ENCODE measurements at regions not wholly inside any gene's neighbourhood (a gene's known extent, or its start where the extent isn't known, plus 50 kb on each side); places are given as distances from the start of the nearest gene placed in this dataset.
"Not testable (repeated sequence)": the region's sequence is repeated elsewhere in the genome, so short reads cannot be mapped to it uniquely, and the experiment has no call there.

- DNase-seq (peak; percentile 51), ATAC-seq (ENCODE audit: low read depth) (peak; percentile 67)
- peak; percentile 74 for TF ChIP-seq CTCF (conservative IDR thresholded peaks at IDR 0.05; ENCODE audit: low read depth, low read length)
- TF ChIP-seq RAD21 (IDR thresholded peaks at IDR 0.05; ENCODE audit: low read length) = peak; percentile 74
- TF ChIP-seq NFE2L2 (IDR thresholded peaks at IDR 0.05; ENCODE audit: low read depth, low read length) = no peak
- peak; percentile 81 for TF ChIP-seq SMC3 (IDR thresholded peaks at IDR 0.05; ENCODE audit: low read depth, low read length)
- H4K5ac ChIP-seq (ENCODE audit: low read depth, low read length) = no peak overlapping the region
- in situ Hi-C loops (cut with MboI; ENCODE audit: low sequenced_read_pairs) = loop anchor here (10.0 to 25.0 kb wide), 2 partner anchors 509 to 1196 kb away; no protein-coding TSS in a partner anchor
- dilution Hi-C loops (cut with HindIII; ENCODE audit: low sequenced_read_pairs, unreplicated experiment) = no loop called here
- no peaks in the 10 kb centered on the region for H3K36me3 ChIP-seq (ENCODE audit: control insufficient read depth, insufficient read depth, low read length)
- no peak overlapping the region for H3K4ac ChIP-seq (ENCODE audit: low read depth, low read length)
- H3K27me3 ChIP-seq (ENCODE audit: control insufficient read depth, insufficient read depth, low read length) = no peaks in the 10 kb centered on the region; the same call in 1 of the 2 replicates
- intact Hi-C loops (cut with micrococcal nuclease) = loop anchor here (1.0 to 5.0 kb wide), 5 partner anchors 206 to 1196 kb away; no protein-coding TSS in a partner anchor
- no peaks in the 10 kb centered on the region for H4K20me1 ChIP-seq (ENCODE audit: insufficient read depth, low read length)
- H3K9me3 ChIP-seq (ENCODE audit: control insufficient read depth, insufficient read depth, low read length) = no peaks in the 10 kb centered on the region
- no TSS peak for BruUV-seq (replicated peaks)
- H2BK15ac ChIP-seq (ENCODE audit: low read depth, low read length) = no peak overlapping the region
- no peak overlapping the region for H3K56ac ChIP-seq (ENCODE audit: extremely low read depth, insufficient read depth, low read length)
- no CpG with 5 or more reads among the region's 10 CpGs for WGBS, 2 experiments (ENCODE audit: extremely low coverage in 2 of 2, insufficient read length in 1 of 2)
- H3K4me2 ChIP-seq (ENCODE audit: low read depth, low read length) = no peak overlapping the region
- no peak overlapping the region for H3K27ac ChIP-seq (ENCODE audit: insufficient read depth, low read length)
- no peak overlapping the region for H2BK20ac ChIP-seq (ENCODE audit: low read depth, low read length)
- no peak overlapping the region for H2BK120ac ChIP-seq (ENCODE audit: low read depth, low read length)
- H3K18ac ChIP-seq (ENCODE audit: low read depth, low read length) = no peak overlapping the region
- no peak overlapping the region for H2BK5ac ChIP-seq (ENCODE audit: low read depth, low read length, poor library complexity, severe bottlenecking)
- H3K14ac ChIP-seq (replicated peaks; ENCODE audit: low read depth, low read length) = no peak overlapping the region
- no peak overlapping the region for H3K9ac ChIP-seq (ENCODE audit: low read depth, low read length)
- CTCF ChIA-PET = interaction anchor here (1.0 to 1.2 kb wide), 2 partner anchors 202 to 206 kb away, joined by 3 to 5 read pairs; no protein-coding TSS in a partner anchor
- H3K4me1 ChIP-seq (ENCODE audit: control insufficient read depth, insufficient read depth, low read length) = no peaks in the 10 kb centered on the region
- H3K4me3 ChIP-seq (ENCODE audit: insufficient read depth, low read depth, low read length) = no peak overlapping the region
- no peak overlapping the region for H3K23ac ChIP-seq (ENCODE audit: low read depth, low read length)
- POLR2A ChIA-PET (ENCODE audit: unreplicated experiment) = no interaction called here
- H3K9me1 ChIP-seq (ENCODE audit: insufficient read depth, low read length) = no peaks in the 10 kb centered on the region
- H2AK9ac ChIP-seq (replicated peaks; ENCODE audit: low read depth, low read length, poor library complexity) = peak overlapping the region; percentile 66
- no peak overlapping the region for H4K8ac ChIP-seq (ENCODE audit: low read depth in 2 of 2, low read length in 2 of 2)
- no peaks in the 10 kb centered on the region for H3K79me1 ChIP-seq (ENCODE audit: low read depth in 1 of 2, low read length in 2 of 2)
- peak overlapping the region; percentile 80 for H2AFZ ChIP-seq (replicated peaks; ENCODE audit: low read length, poor library complexity)
- no peak overlapping the region for H4K91ac ChIP-seq (ENCODE audit: insufficient read depth, low read depth, low read length)
- no peak overlapping the region for H2AK5ac ChIP-seq (ENCODE audit: low read depth, low read length)
Measured at GRCh38 chr14:29016050-29016900, 249.7 kb downstream of the FOXG1 start.

- H3K9me3 ChIP-seq (ENCODE audit: control insufficient read depth, insufficient read depth, low read length); H3K27ac ChIP-seq (ENCODE audit: insufficient read depth, low read length); H3K4ac ChIP-seq (ENCODE audit: low read depth, low read length); DNase-seq; POLR2A ChIA-PET (ENCODE audit: unreplicated experiment); H2AFZ ChIP-seq (replicated peaks; ENCODE audit: low read length, poor library complexity); H3K18ac ChIP-seq (ENCODE audit: low read depth, low read length); H3K9me1 ChIP-seq (ENCODE audit: insufficient read depth, low read length); H3K27me3 ChIP-seq (ENCODE audit: control insufficient read depth, insufficient read depth, low read length); H4K91ac ChIP-seq (ENCODE audit: insufficient read depth, low read depth, low read length); H3K23ac ChIP-seq (ENCODE audit: low read depth, low read length); CTCF ChIA-PET; H2AK9ac ChIP-seq (replicated peaks; ENCODE audit: low read depth, low read length, poor library complexity); H3K4me1 ChIP-seq (ENCODE audit: control insufficient read depth, insufficient read depth, low read length); ATAC-seq (ENCODE audit: low read depth); H2BK20ac ChIP-seq (ENCODE audit: low read depth, low read length); H2BK5ac ChIP-seq (ENCODE audit: low read depth, low read length, poor library complexity, severe bottlenecking); H2BK15ac ChIP-seq (ENCODE audit: low read depth, low read length); H4K8ac ChIP-seq (ENCODE audit: low read depth in 2 of 2, low read length in 2 of 2); H3K14ac ChIP-seq (replicated peaks; ENCODE audit: low read depth, low read length); BruUV-seq (replicated peaks); H3K4me3 ChIP-seq (ENCODE audit: insufficient read depth, low read depth, low read length); H3K79me1 ChIP-seq (ENCODE audit: low read depth in 1 of 2, low read length in 2 of 2); H3K9ac ChIP-seq (ENCODE audit: low read depth, low read length); H2AK5ac ChIP-seq (ENCODE audit: low read depth, low read length); H3K36me3 ChIP-seq (ENCODE audit: control insufficient read depth, insufficient read depth, low read length); dilution Hi-C loops (cut with HindIII; ENCODE audit: low sequenced_read_pairs, unreplicated experiment); H4K5ac ChIP-seq (ENCODE audit: low read depth, low read length); H3K56ac ChIP-seq (ENCODE audit: extremely low read depth, insufficient read depth, low read length); H2BK120ac ChIP-seq (ENCODE audit: low read depth, low read length); H4K20me1 ChIP-seq (ENCODE audit: insufficient read depth, low read length); H3K4me2 ChIP-seq (ENCODE audit: low read depth, low read length): not testable (repeated sequence)
- intact Hi-C loops (cut with micrococcal nuclease) = loop anchor here (10.0 kb wide), 1 partner anchor 981 kb away; no protein-coding TSS in a partner anchor
- in situ Hi-C loops (cut with MboI; ENCODE audit: low sequenced_read_pairs) = loop anchor here (10.0 to 25.0 kb wide), 2 partner anchors 201 to 1189 kb away; no protein-coding TSS in a partner anchor
Measured at GRCh38 chr14:29023505-29023904, 256.9 kb downstream of the FOXG1 start.

All from IMR-90 (cell line).